Right lobe of liver (tissue), 6 donors: ENCODE measurements at regions not wholly inside any gene's neighbourhood (a gene's known extent, or its start where the extent isn't known, plus 50 kb on each side); places are given as distances from the start of the nearest gene placed in this dataset.
"Not testable (repeated sequence)": the region's sequence is repeated elsewhere in the genome, so short reads cannot be mapped to it uniquely, and the experiment has no call there.

Source experiments
- ATAC-seq, 4 donors: fragments of 200-7000 bp; cut with Tn5 transposase; one replicate each; pipeline ENCODE4 v1.9.1; 2020; ENCODE audit warnings: mild to moderate bottlenecking in 4 of 4, moderate library complexity in 4 of 4
- DNase-seq, 3 donors: peaks; one replicate each; pipeline ENCODE4 v3.0.0-alpha.2; 2020
- H3K27ac ChIP-seq, 3 donors: fragments of 200-600 bp; one replicate each; pipeline ENCODE4 v1.8.0; 2022
- H3K27me3 ChIP-seq, 2 donors: fragments of 200-600 bp; one replicate each; pipeline ENCODE4 v1.8.0; 2022
- H3K36me3 ChIP-seq, 4 donors: fragments of 200-600 bp; sonication (generic) in 1 of 4; one replicate each; pipeline versions ENCODE4 v1.5.1 to v1.8.0; 2017 to 2022; ENCODE audit warnings: control low read depth in 1 of 4
- H3K4me1 ChIP-seq, 4 donors: fragments of 200-600 bp; sonication (generic) in 1 of 4; one replicate each; pipeline versions ENCODE4 v1.5.1 to v1.8.0; 2017 to 2022; ENCODE audit warnings: control low read depth in 1 of 4
- H3K4me3 ChIP-seq, 3 donors: fragments of 200-600 bp; one replicate each; pipeline ENCODE4 v1.8.0; 2022
- H3K9me3 ChIP-seq, 4 donors: fragments of 200-600 bp; sonication (generic) in 1 of 4; one replicate each; pipeline versions ENCODE4 v1.5.1 to v1.8.0; 2017 to 2022; ENCODE audit warnings: control low read depth in 1 of 4
- CTCF ChIP-seq, 4 donors: fragments of 200-600 bp in 3 of 4; fragments of 450-650 bp in 1 of 4; IDR thresholded peaks; one replicate each; pipeline versions ENCODE4 v1.5.1 to v1.8.0; 2016 to 2022; ENCODE audit warnings: antibody characterized with exemption in 4 of 4, mild to moderate bottlenecking in 2 of 4
- POLR2A ChIP-seq: fragments of 450-650 bp; IDR thresholded peaks from one replicate; pipeline ENCODE4 v1.6.1; 2017; ENCODE audit warnings: antibody characterized with exemption, mild to moderate bottlenecking
- WGBS: methylation state at CpG from one replicate; pipeline ENCODE4 v1.1.6; 2018; ENCODE audit warnings: low coverage, low lambda C conversion rate; ENCODE audit not compliant: insufficient coverage; ENCODE audit errors: missing lambda C conversion rate; 5-methylcytosine and 5-hydroxymethylcytosine counted together
- intact Hi-C, 2 donors: fragments of 100-400 bp; cut with DNase I; formaldehyde crosslinking; loops; one replicate each; pipeline versions ENCODE4 v1.11.2 to v1.14.1; 2022
- donor health status: DM: no; HTN: yes; CAD: no.
- donor health status: DM: no; HTN: no; CAD: no.
- donor health status: DM: no; HTN: no; CAD: no.
- donor health status: DM: no; HTN: yes; CAD: no.
- donor health status: DM: no; HTN: yes; CAD: no.

GRCh38 chr4:145266881-145267280 is 86.5 kb upstream of the OTUD4 start:
- no peaks in the 10 kb centered on the region for H3K9me3 ChIP-seq
- intact Hi-C loops = no loop called here
- no peak overlapping the region for H3K27ac ChIP-seq
- ATAC-seq (no peak), DNase-seq (no peak)
- no peaks in the 10 kb centered on the region for H3K27me3 ChIP-seq
- H3K36me3 ChIP-seq = no peaks in the 10 kb centered on the region
- no peak for TF ChIP-seq CTCF (IDR thresholded peaks at IDR 0.05)
- TF ChIP-seq POLR2A = no peak
- no peak overlapping the region for H3K4me3 ChIP-seq
- 31% methylated on average over 2 of the region's 2 CpGs for WGBS
- peaks cover 0 to 3% (median 0%) of the 10 kb centered on the region in 4 donors for H3K4me1 ChIP-seq

GRCh38 chr4:145260091-145260490 is 79.7 kb upstream of the OTUD4 start:
- intact Hi-C loops = no loop called here
- WGBS = 75% methylated on average over 2 of the region's 3 CpGs
- Histone ChIP-seq H3K4me3 (no peak overlapping the region), H3K9me3 (no peaks in the 10 kb centered on the region), H3K4me1 (no peaks in the 10 kb centered on the region), H3K27ac (no peak overlapping the region), H3K27me3 (no peaks in the 10 kb centered on the region), H3K36me3 (no peaks in the 10 kb centered on the region)
- TF ChIP-seq CTCF (IDR thresholded peaks at IDR 0.05) (no peak), POLR2A (no peak)
- no peak for DNase-seq
- no peak for ATAC-seq

- H3K27me3 ChIP-seq, H3K4me3 ChIP-seq, H3K9me3 ChIP-seq, DNase-seq, ATAC-seq, H3K27ac ChIP-seq, intact Hi-C loops, H3K4me1 ChIP-seq, H3K36me3 ChIP-seq: not testable (repeated sequence)
- WGBS = 73% methylated on average over 4 of the region's 4 CpGs
These were observed 74.9 kb upstream of the OTUD4 start for GRCh38 chr4:145255311-145255710.

- H3K27ac ChIP-seq = no peak overlapping the region
- intact Hi-C loops = no loop called here
- WGBS = 44% methylated on average over 1 of the region's 1 CpG
- no peaks in the 10 kb centered on the region for H3K9me3 ChIP-seq
- H3K36me3 ChIP-seq = no peaks in the 10 kb centered on the region
- H3K27me3 ChIP-seq = no peaks in the 10 kb centered on the region
- TF ChIP-seq POLR2A (no peak), CTCF (IDR thresholded peaks at IDR 0.05) (no peak)
- ATAC-seq (no peak), DNase-seq (no peak)
- no peak overlapping the region for H3K4me3 ChIP-seq
- no peaks in the 10 kb centered on the region for H3K4me1 ChIP-seq
These were observed 71.8 kb upstream of the OTUD4 start for GRCh38 chr4:145252190-145252589.

- Histone ChIP-seq H3K36me3 (no peaks in the 10 kb centered on the region), H3K9me3 (no peaks in the 10 kb centered on the region), H3K27ac (no peak overlapping the region), H3K4me3 (no peak overlapping the region), H3K27me3 (no peaks in the 10 kb centered on the region), H3K4me1 (no peaks in the 10 kb centered on the region)
- TF ChIP-seq CTCF (IDR thresholded peaks at IDR 0.05) (no peak), POLR2A (no peak)
- DNase-seq = no peak
- ATAC-seq = no peak
- 74% methylated on average over 2 of the region's 2 CpGs for WGBS
- intact Hi-C loops = no loop called here
These were observed 71.0 kb upstream of the OTUD4 start for GRCh38 chr4:145251391-145251790.
